Mesothelial cell of epicardium (in vitro differentiated cells): ENCODE measurements at regions not wholly inside any gene's neighbourhood (a gene's known extent, or its start where the extent isn't known, plus 50 kb on each side); places are given as distances from the start of the nearest gene placed in this dataset.

Experiments used
- DNase-seq, 2 experiments: peaks; one replicate each; pipeline ENCODE4 v3.0.0; 2021; ENCODE audit warnings: low spot score in 2 of 2; ENCODE audit not compliant: unreplicated experiment in 2 of 2
- H3K27ac Mint-ChIP-seq: 2 replicates; pipeline ENCODE4 v1.8.0; 2021; ENCODE audit warnings: mixed read lengths
- H3K27me3 Mint-ChIP-seq: 2 replicates; pipeline ENCODE4 v1.8.0; 2021; ENCODE audit warnings: low read depth, mixed read lengths
- H3K36me3 Mint-ChIP-seq: 2 replicates; pipeline ENCODE4 v1.8.0; 2021; ENCODE audit warnings: mixed read lengths
- H3K4me1 Mint-ChIP-seq: 2 replicates; pipeline ENCODE4 v1.8.0; 2021; ENCODE audit warnings: mixed read lengths
- H3K4me3 Mint-ChIP-seq: 2 replicates; pipeline ENCODE4 v1.8.0; 2021; ENCODE audit warnings: mild to moderate bottlenecking, moderate library complexity, mixed read lengths
- H3K9me3 Mint-ChIP-seq: 2 replicates; pipeline ENCODE4 v1.8.0; 2021; ENCODE audit warnings: mixed read lengths
- TF ChIP-seq, protein P1 (sequence below): fragments of 200-600 bp; sonication (generic); IDR thresholded peaks from one replicate; pipeline ENCODE4 v1.5.0; 2021; ENCODE audit warnings: antibody characterized with exemption; ENCODE audit not compliant: unreplicated experiment

DNA sequence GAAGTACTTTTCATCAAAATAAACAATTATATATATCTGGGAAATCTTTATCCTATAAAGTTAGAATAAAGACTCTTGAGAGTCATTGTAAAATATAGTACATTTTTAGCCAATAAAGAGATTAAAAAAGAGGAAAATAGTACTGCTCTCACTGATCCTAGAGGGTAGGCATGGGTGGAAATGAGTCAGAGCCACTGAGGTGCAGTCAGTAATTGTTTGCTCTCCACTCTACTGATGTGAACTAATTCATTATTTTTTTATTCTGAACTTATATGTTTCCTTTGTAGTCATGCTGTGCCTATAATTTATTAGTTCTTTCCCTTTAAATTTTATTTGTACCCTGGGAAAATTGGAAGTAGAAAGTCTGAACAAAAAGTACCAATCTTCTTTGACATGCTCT, 1359.4 kb upstream of the GJE1 start:
- TF ChIP-seq, protein P1, sequence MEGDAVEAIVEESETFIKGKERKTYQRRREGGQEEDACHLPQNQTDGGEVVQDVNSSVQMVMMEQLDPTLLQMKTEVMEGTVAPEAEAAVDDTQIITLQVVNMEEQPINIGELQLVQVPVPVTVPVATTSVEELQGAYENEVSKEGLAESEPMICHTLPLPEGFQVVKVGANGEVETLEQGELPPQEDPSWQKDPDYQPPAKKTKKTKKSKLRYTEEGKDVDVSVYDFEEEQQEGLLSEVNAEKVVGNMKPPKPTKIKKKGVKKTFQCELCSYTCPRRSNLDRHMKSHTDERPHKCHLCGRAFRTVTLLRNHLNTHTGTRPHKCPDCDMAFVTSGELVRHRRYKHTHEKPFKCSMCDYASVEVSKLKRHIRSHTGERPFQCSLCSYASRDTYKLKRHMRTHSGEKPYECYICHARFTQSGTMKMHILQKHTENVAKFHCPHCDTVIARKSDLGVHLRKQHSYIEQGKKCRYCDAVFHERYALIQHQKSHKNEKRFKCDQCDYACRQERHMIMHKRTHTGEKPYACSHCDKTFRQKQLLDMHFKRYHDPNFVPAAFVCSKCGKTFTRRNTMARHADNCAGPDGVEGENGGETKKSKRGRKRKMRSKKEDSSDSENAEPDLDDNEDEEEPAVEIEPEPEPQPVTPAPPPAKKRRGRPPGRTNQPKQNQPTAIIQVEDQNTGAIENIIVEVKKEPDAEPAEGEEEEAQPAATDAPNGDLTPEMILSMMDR = no peak
- Mint-ChIP-seq H3K9me3 (peaks cover 27% of the 10 kb centered on the region), H3K36me3 (peaks cover 3% of the 10 kb centered on the region), H3K4me3 (no peak overlapping the region), H3K4me1 (peaks cover 14% of the 10 kb centered on the region), H3K27ac (no peak overlapping the region), H3K27me3 (no peaks in the 10 kb centered on the region)
- DNase-seq = no peak

- H3K27me3 Mint-ChIP-seq = no peaks in the 10 kb centered on the region
- peaks cover 32% of the 10 kb centered on the region for H3K9me3 Mint-ChIP-seq
- DNase-seq = no peak
- TF ChIP-seq, protein P1 = no peak
- H3K27ac Mint-ChIP-seq = no peak overlapping the region
- no peak overlapping the region for H3K4me3 Mint-ChIP-seq
- H3K4me1 Mint-ChIP-seq = peaks cover 14% of the 10 kb centered on the region
- peaks cover 6% of the 10 kb centered on the region for H3K36me3 Mint-ChIP-seq
Observed at GRCh38 chr6:140772576-140772975, 1360.1 kb upstream of the GJE1 start.

GRCh38 chr6:140768133-140768532, 1364.6 kb upstream of the GJE1 start:
- TF ChIP-seq, protein P1 = no peak
- H3K36me3 Mint-ChIP-seq = peaks cover 6% of the 10 kb centered on the region
- peaks cover 4% of the 10 kb centered on the region for H3K4me1 Mint-ChIP-seq
- H3K27me3 Mint-ChIP-seq = no peaks in the 10 kb centered on the region
- peaks cover 46% of the 10 kb centered on the region for H3K9me3 Mint-ChIP-seq
- DNase-seq = no peak
- H3K27ac Mint-ChIP-seq = no peak overlapping the region
- H3K4me3 Mint-ChIP-seq = no peak overlapping the region

DNA sequence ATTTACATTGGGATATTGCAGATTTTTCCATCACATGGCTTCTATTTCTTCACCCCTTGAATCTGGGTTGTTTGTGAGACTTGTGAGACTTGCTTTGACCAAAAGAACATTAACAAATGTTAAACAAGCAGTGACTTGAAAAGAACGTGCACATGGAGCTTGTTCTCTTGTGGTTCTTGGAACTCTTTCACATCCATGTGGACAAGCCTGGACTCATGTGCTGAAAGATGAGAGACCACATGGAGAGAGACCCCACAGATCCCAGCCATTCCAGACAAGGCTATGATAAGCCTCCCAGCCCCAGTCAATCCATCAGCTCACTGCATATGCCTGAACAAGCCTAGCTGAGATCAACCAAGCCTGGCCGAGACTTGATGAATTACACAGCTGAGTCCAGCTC, 1365.7 kb upstream of the GJE1 start:
- DNase-seq = no peak
- Mint-ChIP-seq H3K4me1 (no peaks in the 10 kb centered on the region), H3K36me3 (peaks cover 6% of the 10 kb centered on the region), H3K9me3 (peaks cover 45% of the 10 kb centered on the region), H3K4me3 (no peak overlapping the region), H3K27me3 (no peaks in the 10 kb centered on the region), H3K27ac (no peak overlapping the region)
- TF ChIP-seq, protein P1 = no peak

DNA sequence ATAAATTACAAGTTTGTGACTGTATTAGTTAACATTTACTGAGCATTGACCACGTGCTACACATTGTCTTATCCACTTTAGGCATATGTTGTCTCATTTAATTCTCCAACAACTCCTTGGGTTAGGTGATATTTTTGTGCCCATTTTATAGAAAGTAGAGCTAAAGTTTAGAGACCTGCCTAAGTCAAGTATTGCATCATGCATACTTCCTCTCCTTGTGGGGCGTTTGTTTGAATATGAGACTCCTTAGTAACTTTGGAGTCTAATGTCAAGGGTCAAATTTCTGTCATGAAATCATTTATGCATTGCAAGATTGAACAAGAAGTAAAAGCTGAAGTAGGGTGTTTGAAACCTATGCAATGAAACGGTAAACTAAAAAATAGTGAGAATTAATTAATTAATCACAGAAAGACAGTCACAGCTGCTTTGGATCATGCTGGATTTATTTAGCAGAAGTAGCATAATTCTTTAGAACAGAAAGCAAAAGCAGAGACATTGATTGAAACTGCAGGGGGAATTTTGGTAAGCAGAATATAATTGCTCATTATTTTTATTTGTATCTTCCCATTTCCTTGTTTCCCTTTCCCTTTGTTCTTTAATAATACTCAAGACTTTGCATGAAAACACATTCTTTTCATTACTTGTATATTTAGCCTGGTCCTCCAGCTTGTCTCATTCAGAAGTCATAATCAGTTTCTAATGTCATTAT, 1374.4 kb upstream of the GJE1 start:
- Mint-ChIP-seq H3K4me3 (no peak overlapping the region), H3K36me3 (no peaks in the 10 kb centered on the region), H3K4me1 (no peaks in the 10 kb centered on the region), H3K9me3 (peaks cover 8% of the 10 kb centered on the region), H3K27me3 (no peaks in the 10 kb centered on the region), H3K27ac (no peak overlapping the region)
- TF ChIP-seq, protein P1 = no peak
- no peak for DNase-seq
